NCI-H2081 treated with DMSO at 0.1 percent for 48 hours (cell line): ENCODE measurements at regions not wholly inside any gene's neighbourhood (a gene's known extent, or its start where the extent isn't known, plus 50 kb on each side); places are given as distances from the start of the nearest gene placed in this dataset.
A peak's percentile ranks its signal among the peaks of the same experiment; 100 is the strongest.
"Not testable (repeated sequence)": the region's sequence is repeated elsewhere in the genome, so short reads cannot be mapped to it uniquely, and the experiment has no call there.

Experiments used
- DNase-seq: peaks from one replicate; lab custom pipeline; 2025; lab: John Stamatoyannopoulos, UW

GRCh38 chr6:14754751-14755513, 490.9 kb upstream of the JARID2 start:
- DNase-seq, result no peak

- no peak for DNase-seq
Observed at GRCh38 chr6:14756340-14756739, 489.5 kb upstream of the JARID2 start.

GRCh38 chr6:14757014-14757413, 488.9 kb upstream of the JARID2 start:
- no peak for DNase-seq

GRCh38 chr6:14757418-14757817, 488.5 kb upstream of the JARID2 start:
- no peak for DNase-seq

- peak; percentile 92 for DNase-seq
Observed at GRCh38 chr6:14758421-14759081, 487.3 kb upstream of the JARID2 start.

GRCh38 chr6:14759976-14760672, 485.7 kb upstream of the JARID2 start:
- DNase-seq, result no peak

- DNase-seq, result no peak
Observed at GRCh38 chr6:14762077-14762476, 483.8 kb upstream of the JARID2 start.

- DNase-seq, result no peak
Observed at GRCh38 chr6:14763139-14763538, 482.7 kb upstream of the JARID2 start.

GRCh38 chr6:14763616-14764015, 482.3 kb upstream of the JARID2 start:
- DNase-seq, result no peak

GRCh38 chr6:14765106-14765505, 480.8 kb upstream of the JARID2 start:
- DNase-seq, result no peak

GRCh38 chr6:14765721-14766390, 480.0 kb upstream of the JARID2 start:
- no peak for DNase-seq

- no peak for DNase-seq
Observed at GRCh38 chr6:14766391-14766994, 479.4 kb upstream of the JARID2 start.

- no peak for DNase-seq
Observed at GRCh38 chr6:14767226-14767625, 478.6 kb upstream of the JARID2 start.

- no peak for DNase-seq
Observed at GRCh38 chr6:14770040-14770439, 475.8 kb upstream of the JARID2 start.

- DNase-seq, result no peak
Observed at GRCh38 chr6:14770572-14770971, 475.3 kb upstream of the JARID2 start.

- no peak for DNase-seq
Observed at GRCh38 chr6:14771016-14771415, 474.9 kb upstream of the JARID2 start.

GRCh38 chr6:14772188-14772587, 473.7 kb upstream of the JARID2 start:
- DNase-seq, result no peak

- no peak for DNase-seq
Observed at GRCh38 chr6:14775528-14775927, 470.3 kb upstream of the JARID2 start.

- DNase-seq, result no peak
Observed at GRCh38 chr6:14776307-14776706, 469.6 kb upstream of the JARID2 start.

- DNase-seq, result no peak
Observed at GRCh38 chr6:14781772-14782525, 463.9 kb upstream of the JARID2 start.

GRCh38 chr6:14782921-14783464, 462.9 kb upstream of the JARID2 start:
- DNase-seq, result not testable (repeated sequence)
